ENCODE measurements at regions not wholly inside any gene's neighbourhood (a gene's known extent, or its start where the extent isn't known, plus 50 kb on each side); places are given as distances from the start of the nearest gene placed in this dataset.
A peak's percentile ranks its signal among the peaks of the same experiment; 100 is the strongest.

GRCh38 chr6:167453082-167453446, 128.2 kb downstream of the TTLL2 start:
- no peaks in the 10 kb centered on the region for H3K9me3 ChIP-seq (ENCODE audit: control insufficient read depth, low read length, poor library complexity, severe bottlenecking)
- Mint-ChIP-seq H3K27me3 (no peaks in the 10 kb centered on the region), H3K4me1 (no peaks in the 10 kb centered on the region), H3K27ac (no peak overlapping the region), H3K4me3 (no peak overlapping the region), H3K36me3 (ENCODE audit: low read depth) (no peaks in the 10 kb centered on the region)
- DNase-seq (no peak), ATAC-seq (no peak)

- Mint-ChIP-seq H3K27me3 (no peaks in the 10 kb centered on the region), H3K27ac (no peak overlapping the region), H3K4me3 (no peak overlapping the region), H3K4me1 (no peaks in the 10 kb centered on the region), H3K36me3 (ENCODE audit: low read depth) (no peaks in the 10 kb centered on the region)
- ATAC-seq, result no peak
- H3K9me3 ChIP-seq (ENCODE audit: control insufficient read depth, low read length, poor library complexity, severe bottlenecking), result no peaks in the 10 kb centered on the region
- DNase-seq, result no peak
Observed at GRCh38 chr6:167454003-167454402, 129.1 kb downstream of the TTLL2 start.

GRCh38 chr6:167455371-167455770, 130.5 kb downstream of the TTLL2 start:
- Mint-ChIP-seq H3K27me3 (peaks cover 6% of the 10 kb centered on the region), H3K4me1 (no peaks in the 10 kb centered on the region), H3K27ac (no peak overlapping the region), H3K36me3 (ENCODE audit: low read depth) (no peaks in the 10 kb centered on the region), H3K4me3 (no peak overlapping the region)
- H3K9me3 ChIP-seq (ENCODE audit: control insufficient read depth, low read length, poor library complexity, severe bottlenecking), result no peaks in the 10 kb centered on the region
- DNase-seq (no peak), ATAC-seq (no peak)

GRCh38 chr6:167462514-167463312, 137.8 kb downstream of the TTLL2 start:
- ATAC-seq (no peak), DNase-seq (no peak)
- H3K27ac Mint-ChIP-seq, result no peak overlapping the region
- H3K9me3 ChIP-seq (ENCODE audit: control insufficient read depth, low read length, poor library complexity, severe bottlenecking), result no peaks in the 10 kb centered on the region
- no peaks in the 10 kb centered on the region for H3K36me3 Mint-ChIP-seq (ENCODE audit: low read depth)
- no peak overlapping the region for H3K4me3 Mint-ChIP-seq
- H3K27me3 Mint-ChIP-seq, result peaks cover 24% of the 10 kb centered on the region
- no peaks in the 10 kb centered on the region for H3K4me1 Mint-ChIP-seq

GRCh38 chr6:167464177-167464576, 139.3 kb downstream of the TTLL2 start:
- Mint-ChIP-seq H3K4me3 (no peak overlapping the region), H3K36me3 (ENCODE audit: low read depth) (no peaks in the 10 kb centered on the region), H3K27me3 (peaks cover 23% of the 10 kb centered on the region), H3K4me1 (peaks cover 3% of the 10 kb centered on the region), H3K27ac (no peak overlapping the region)
- no peak for DNase-seq
- H3K9me3 ChIP-seq (ENCODE audit: control insufficient read depth, low read length, poor library complexity, severe bottlenecking), result no peaks in the 10 kb centered on the region
- no peak for ATAC-seq

- peaks cover 16% of the 10 kb centered on the region for H3K27me3 Mint-ChIP-seq
- DNase-seq (no peak), ATAC-seq (no peak)
- H3K4me1 Mint-ChIP-seq, result peaks cover 6% of the 10 kb centered on the region
- H3K9me3 ChIP-seq (ENCODE audit: control insufficient read depth, low read length, poor library complexity, severe bottlenecking), result no peaks in the 10 kb centered on the region
- H3K4me3 Mint-ChIP-seq, result no peak overlapping the region
- H3K36me3 Mint-ChIP-seq (ENCODE audit: low read depth), result no peaks in the 10 kb centered on the region
- H3K27ac Mint-ChIP-seq, result no peak overlapping the region
Observed at GRCh38 chr6:167465482-167465881, 140.6 kb downstream of the TTLL2 start.

- no peak for ATAC-seq
- peaks cover 10% of the 10 kb centered on the region for H3K4me1 Mint-ChIP-seq
- H3K27me3 Mint-ChIP-seq, result peaks cover 8% of the 10 kb centered on the region
Observed at GRCh38 chr6:167467282-167467681, 142.4 kb downstream of the TTLL2 start.

GRCh38 chr6:167467793-167468431, 143.0 kb downstream of the TTLL2 start:
- Mint-ChIP-seq H3K27ac (no peak overlapping the region), H3K36me3 (ENCODE audit: low read depth) (no peaks in the 10 kb centered on the region), H3K4me1 (peaks cover 13% of the 10 kb centered on the region), H3K4me3 (no peak overlapping the region), H3K27me3 (peaks cover 6% of the 10 kb centered on the region)
- ATAC-seq (no peak), DNase-seq (no peak)
- H3K9me3 ChIP-seq (ENCODE audit: control insufficient read depth, low read length, poor library complexity, severe bottlenecking), result no peaks in the 10 kb centered on the region

More at GRCh38 chr6:167467282-167467681, 142.4 kb downstream of the TTLL2 start:
- Mint-ChIP-seq H3K4me3 (no peak overlapping the region), H3K27ac (no peak overlapping the region), H3K36me3 (ENCODE audit: low read depth) (no peaks in the 10 kb centered on the region)
- H3K9me3 ChIP-seq (ENCODE audit: control insufficient read depth, low read length, poor library complexity, severe bottlenecking), result no peaks in the 10 kb centered on the region
- DNase-seq, result no peak

GRCh38 chr6:167469101-167469500, 144.2 kb downstream of the TTLL2 start:
- Mint-ChIP-seq H3K36me3 (ENCODE audit: low read depth) (no peaks in the 10 kb centered on the region), H3K27me3 (peaks cover 4% of the 10 kb centered on the region), H3K4me1 (peaks cover 15% of the 10 kb centered on the region), H3K27ac (peak overlapping the region; percentile 65), H3K4me3 (no peak overlapping the region)
- DNase-seq, result no peak
- ATAC-seq, result no peak
- no peaks in the 10 kb centered on the region for H3K9me3 ChIP-seq (ENCODE audit: control insufficient read depth, low read length, poor library complexity, severe bottlenecking)

GRCh38 chr6:167469672-167470071, 144.8 kb downstream of the TTLL2 start:
- no peak overlapping the region for H3K27ac Mint-ChIP-seq
- peaks cover 4% of the 10 kb centered on the region for H3K27me3 Mint-ChIP-seq
- no peaks in the 10 kb centered on the region for H3K9me3 ChIP-seq (ENCODE audit: control insufficient read depth, low read length, poor library complexity, severe bottlenecking)
- DNase-seq, result no peak
- ATAC-seq, result no peak
- peaks cover 15% of the 10 kb centered on the region for H3K4me1 Mint-ChIP-seq
- no peaks in the 10 kb centered on the region for H3K36me3 Mint-ChIP-seq (ENCODE audit: low read depth)
- no peak overlapping the region for H3K4me3 Mint-ChIP-seq

- H3K27me3 Mint-ChIP-seq, result peaks cover 4% of the 10 kb centered on the region
- DNase-seq, result no peak
- ATAC-seq, result no peak
- H3K27ac Mint-ChIP-seq, result no peak overlapping the region
- no peak overlapping the region for H3K4me3 Mint-ChIP-seq
- H3K4me1 Mint-ChIP-seq, result peaks cover 15% of the 10 kb centered on the region
- no peaks in the 10 kb centered on the region for H3K36me3 Mint-ChIP-seq (ENCODE audit: low read depth)
- H3K9me3 ChIP-seq (ENCODE audit: control insufficient read depth, low read length, poor library complexity, severe bottlenecking), result no peaks in the 10 kb centered on the region
Observed at GRCh38 chr6:167470101-167470835, 145.4 kb downstream of the TTLL2 start.

GRCh38 chr6:167470836-167471547, 146.1 kb downstream of the TTLL2 start:
- peaks cover 15% of the 10 kb centered on the region for H3K4me1 Mint-ChIP-seq
- ATAC-seq (no peak), DNase-seq (no peak)
- H3K36me3 Mint-ChIP-seq (ENCODE audit: low read depth), result no peaks in the 10 kb centered on the region
- no peak overlapping the region for H3K4me3 Mint-ChIP-seq
- no peak overlapping the region for H3K27ac Mint-ChIP-seq
- H3K27me3 Mint-ChIP-seq, result peaks cover 4% of the 10 kb centered on the region
- H3K9me3 ChIP-seq (ENCODE audit: control insufficient read depth, low read length, poor library complexity, severe bottlenecking), result no peaks in the 10 kb centered on the region

GRCh38 chr6:167471548-167471930, 146.7 kb downstream of the TTLL2 start:
- no peak for ATAC-seq
- Mint-ChIP-seq H3K36me3 (ENCODE audit: low read depth) (no peaks in the 10 kb centered on the region), H3K4me3 (no peak overlapping the region)

More at GRCh38 chr6:167471548-167471930, 146.7 kb downstream of the TTLL2 start:
- H3K9me3 ChIP-seq (ENCODE audit: control insufficient read depth, low read length, poor library complexity, severe bottlenecking), result no peaks in the 10 kb centered on the region
- Mint-ChIP-seq H3K27ac (no peak overlapping the region), H3K4me1 (peaks cover 15% of the 10 kb centered on the region), H3K27me3 (peaks cover 4% of the 10 kb centered on the region)
- no peak for DNase-seq
